HepG2 (cell line): ENCODE measurements at regions not wholly inside any gene's neighbourhood (a gene's known extent, or its start where the extent isn't known, plus 50 kb on each side); places are given as distances from the start of the nearest gene placed in this dataset.

ENCODE experiments used
- CHD2 ChIP-seq: IDR thresholded peaks from 2 replicates; pipeline ENCODE4 v1.6.1; 2011; ENCODE audit warnings: low read depth, low read length, improper control_type of control experiment
- CREBL2 ChIP-seq: sonication (generic); formaldehyde crosslinking; IDR thresholded peaks from 2 replicates; pipeline ENCODE4 v1.8.1; 2023; ENCODE audit warnings: missing genetic modification reagents, mild to moderate bottlenecking, borderline replicate concordance
- FOSL1 ChIP-seq: sonication (generic); formaldehyde crosslinking; IDR thresholded peaks from 2 replicates; pipeline ENCODE4 v1.9.0; 2021; ENCODE audit warnings: missing genetic modification reagents, borderline replicate concordance
- FOXP1 ChIP-seq, 2 experiments: fragments of 450-650 bp in 1 of 2; IDR thresholded peaks; 2 replicates each; pipeline ENCODE4 v1.6.1; 2017 to 2018; ENCODE audit warnings: antibody characterized with exemption in 1 of 2
- HNRNPH1 ChIP-seq: fragments of 200-400 bp; formaldehyde crosslinking; optimal IDR thresholded peaks from 2 replicates; pipeline ENCODE3; 2017; ENCODE audit warnings: mild to moderate bottlenecking, low read depth, low read length
- JUNB ChIP-seq: sonication (generic); formaldehyde crosslinking; IDR thresholded peaks from 2 replicates; pipeline ENCODE4 v1.8.0; 2022; ENCODE audit warnings: missing genetic modification reagents, mild to moderate bottlenecking, borderline replicate concordance
- KAT7 ChIP-seq: IDR thresholded peaks from 2 replicates; pipeline ENCODE4 v1.6.1; 2018; ENCODE audit warnings: borderline replicate concordance, missing compliant biosample characterization
- PATZ1 ChIP-seq: sonication (generic); formaldehyde crosslinking; IDR thresholded peaks from 2 replicates; pipeline ENCODE4 v1.4.0; 2020; ENCODE audit warnings: missing genetic modification reagents
- PRPF4 ChIP-seq: fragments of 200-400 bp; formaldehyde crosslinking; IDR thresholded peaks from 2 replicates; pipeline ENCODE4 v1.6.1; 2016; ENCODE audit warnings: low read length, low read depth; ENCODE audit not compliant: poor library complexity, severe bottlenecking
- RXRA ChIP-seq: sonication (generic); formaldehyde crosslinking; IDR thresholded peaks from 2 replicates; pipeline ENCODE4 v1.5.1; 2020; ENCODE audit warnings: missing genetic modification reagents
- SIX1 ChIP-seq: sonication (generic); formaldehyde crosslinking; IDR thresholded peaks from 2 replicates; pipeline ENCODE4 v1.4.0; 2020; ENCODE audit warnings: missing genetic modification reagents, borderline replicate concordance
- TGIF2 ChIP-seq: IDR thresholded peaks from 2 replicates; pipeline ENCODE4 v1.6.1; 2016; ENCODE audit warnings: control low read depth, missing compliant biosample characterization
- ZNF101 ChIP-seq: sonication (generic); formaldehyde crosslinking; IDR thresholded peaks from 2 replicates; pipeline ENCODE4 v1.4.0; 2020; ENCODE audit warnings: mild to moderate bottlenecking, low read depth, missing genetic modification reagents, borderline replicate concordance
- ZNF280D ChIP-seq: sonication (generic); formaldehyde crosslinking; IDR thresholded peaks from 2 replicates; pipeline ENCODE4 v1.5.1; 2020; ENCODE audit warnings: mild to moderate bottlenecking, missing genetic modification reagents
- ZNF644 ChIP-seq: IDR thresholded peaks from 2 replicates; pipeline ENCODE4 v1.6.1; 2016; ENCODE audit warnings: low read depth
- ZNF710 ChIP-seq: sonication (generic); formaldehyde crosslinking; IDR thresholded peaks from 2 replicates; pipeline ENCODE4 v1.5.0; 2020; ENCODE audit warnings: mild to moderate bottlenecking, missing genetic modification reagents, borderline replicate concordance
- ZSCAN20 ChIP-seq: sonication (generic); formaldehyde crosslinking; IDR thresholded peaks from 2 replicates; pipeline ENCODE4 v1.4.0; 2020; ENCODE audit warnings: missing genetic modification reagents, mild to moderate bottlenecking, borderline replicate concordance
- ZXDC ChIP-seq: sonication (generic); formaldehyde crosslinking; IDR thresholded peaks from 2 replicates; pipeline ENCODE4 v1.5.0; 2020; ENCODE audit warnings: mild to moderate bottlenecking, missing genetic modification reagents

- TF ChIP-seq ZNF280D (CRISPR knock-in tag) (no peak; the same call in 1 of the 2 replicates), FOSL1 (peak; percentile 60; the same call in 1 of the 2 replicates), HNRNPH1 (no peak), ZNF710 (CRISPR knock-in tag) (0 out of 2 replicates have a peak, but pooled peaks have one; percentile 15), ZSCAN20 (no peak), FOXP1 (IDR thresholded peaks at IDR 0.05) (0 out of 2 replicates have a peak, but pooled peaks have one; percentile 6), FOXP1 (CRISPR knock-in tag; IDR thresholded peaks at IDR 0.05) (peak; percentile 36; the same call in 1 of the 2 replicates), CHD2 (no peak), ZXDC (no peak), PRPF4 (no peak), ZNF101 (CRISPR knock-in tag) (no peak), KAT7 (CRISPR knock-in tag) (peak; percentile 51; the same call in 1 of the 2 replicates), PATZ1 (CRISPR knock-in tag) (peak; percentile 14; the same call in 1 of the 2 replicates), RXRA (CRISPR knock-in tag) (peak; percentile 67; the same call in 1 of the 2 replicates), SIX1 (CRISPR knock-in tag) (0 out of 2 replicates have a peak, but pooled peaks have one; percentile 48), JUNB (CRISPR knock-in tag) (peak; percentile 55; the same call in 1 of the 2 replicates), CREBL2 (no peak), TGIF2 (CRISPR knock-in tag) (peak; percentile 88; the same call in 1 of the 2 replicates), ZNF644 (peak; percentile 50; the same call in 1 of the 2 replicates)
Observed at GRCh38 chr3:30492322-30493192, 113.8 kb upstream of the TGFBR2 start (continued).
